ENCODE measurements at regions not wholly inside any gene's neighbourhood (a gene's known extent, or its start where the extent isn't known, plus 50 kb on each side); places are given as distances from the start of the nearest gene placed in this dataset.
"Not testable (repeated sequence)": the region's sequence is repeated elsewhere in the genome, so short reads cannot be mapped to it uniquely, and the experiment has no call there.

DNA sequence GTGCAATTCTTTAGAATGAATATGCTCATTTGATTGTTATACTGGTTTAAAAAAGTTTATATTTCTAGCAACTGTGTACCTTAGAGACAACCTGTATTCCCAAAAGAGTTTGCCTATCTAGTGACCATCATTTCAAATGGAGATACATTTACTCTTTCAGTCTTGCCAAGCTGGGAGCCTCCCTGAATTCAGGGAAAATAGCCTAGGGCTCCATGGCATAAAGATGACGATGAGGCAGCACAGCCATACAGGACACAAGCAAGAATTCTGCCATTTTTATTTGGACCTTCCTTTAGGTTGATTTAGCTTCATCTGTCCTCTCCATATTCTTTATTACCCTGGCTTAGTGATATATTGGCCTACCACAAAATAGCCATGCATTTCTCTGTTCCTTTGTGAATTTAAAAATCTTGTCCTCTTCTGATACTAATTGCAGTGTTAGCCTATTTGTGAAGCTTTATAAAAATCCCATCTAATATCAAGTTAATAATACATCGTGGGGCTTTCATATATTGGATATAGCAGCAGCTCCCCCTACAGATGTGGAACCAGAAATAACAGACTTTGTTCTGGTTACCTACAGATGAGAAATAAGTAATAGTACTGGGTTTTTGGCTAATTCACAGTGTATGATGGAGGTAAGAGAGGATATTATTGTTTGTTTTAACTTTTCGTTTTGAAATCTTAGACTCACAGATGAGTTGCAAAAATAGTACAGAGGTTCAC lies 1661.9 kb upstream of the PIK3C3 start:
- DNase-seq = no peak

DNA sequence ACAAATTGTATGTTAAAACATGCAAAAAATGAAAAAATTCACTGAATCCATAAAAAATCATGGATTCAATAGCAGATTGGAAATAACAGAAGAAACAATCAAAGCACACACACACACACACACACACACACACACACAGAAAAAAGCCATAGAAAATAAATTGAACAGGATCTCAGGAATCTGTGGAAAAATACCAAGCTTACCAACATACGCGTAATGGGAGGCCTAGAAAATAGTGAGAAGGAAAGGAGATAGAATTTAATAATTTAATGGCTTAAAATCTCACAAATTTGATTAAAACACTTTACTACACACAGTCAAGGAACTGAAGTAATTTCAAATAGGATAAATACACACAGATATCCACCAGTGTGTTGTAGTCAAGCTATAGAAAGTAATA lies 1671.5 kb upstream of the PIK3C3 start:
- no peak for DNase-seq

DNA sequence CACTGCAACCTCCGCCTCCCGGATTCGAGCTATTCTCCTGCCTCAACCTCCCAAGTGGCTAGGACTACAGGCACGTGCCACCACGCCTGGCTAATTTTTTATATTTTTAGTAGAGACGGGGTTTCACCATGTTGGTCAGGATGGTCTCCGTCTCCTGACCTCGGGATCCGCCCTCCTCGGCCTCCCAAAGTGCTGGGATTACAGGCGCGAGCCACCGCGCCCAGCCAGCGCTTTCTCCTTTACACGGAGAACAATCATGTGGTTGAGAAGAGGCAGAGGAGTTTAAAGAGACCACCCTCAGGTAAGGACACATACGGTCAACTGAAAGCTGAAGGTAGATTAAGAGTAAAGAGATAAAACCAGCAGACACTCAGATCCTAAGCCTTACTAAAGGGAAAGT lies 1673.7 kb upstream of the PIK3C3 start:
- not testable (repeated sequence) for DNase-seq

DNA sequence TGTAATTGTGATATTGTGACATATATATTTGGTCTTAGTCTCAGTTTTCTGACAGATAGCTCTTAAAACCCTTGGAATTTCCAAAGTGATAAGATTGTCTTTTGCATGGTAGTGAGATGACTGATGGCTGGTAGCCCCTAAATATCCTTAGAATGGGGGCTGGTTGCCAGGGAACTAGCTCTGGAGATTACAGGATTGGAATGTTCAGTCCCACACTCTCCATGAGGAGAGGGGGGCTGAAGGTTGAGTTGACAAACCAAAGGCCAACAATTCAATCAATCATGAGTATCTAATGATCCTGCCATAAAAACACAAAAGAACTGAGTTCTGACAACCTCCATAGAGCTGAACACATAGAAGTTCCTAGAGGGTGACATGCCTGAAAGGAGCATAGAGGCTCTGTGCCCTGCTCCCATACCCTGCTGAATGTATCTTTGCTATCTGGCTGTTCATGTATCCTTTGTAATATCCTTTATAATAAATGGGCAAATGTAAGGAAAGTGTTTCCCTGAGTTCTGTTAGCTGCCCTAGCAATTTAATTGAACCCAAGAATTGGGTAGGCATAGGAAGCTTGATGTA lies 1680.3 kb upstream of the PIK3C3 start:
- DNase-seq = no peak

DNA sequence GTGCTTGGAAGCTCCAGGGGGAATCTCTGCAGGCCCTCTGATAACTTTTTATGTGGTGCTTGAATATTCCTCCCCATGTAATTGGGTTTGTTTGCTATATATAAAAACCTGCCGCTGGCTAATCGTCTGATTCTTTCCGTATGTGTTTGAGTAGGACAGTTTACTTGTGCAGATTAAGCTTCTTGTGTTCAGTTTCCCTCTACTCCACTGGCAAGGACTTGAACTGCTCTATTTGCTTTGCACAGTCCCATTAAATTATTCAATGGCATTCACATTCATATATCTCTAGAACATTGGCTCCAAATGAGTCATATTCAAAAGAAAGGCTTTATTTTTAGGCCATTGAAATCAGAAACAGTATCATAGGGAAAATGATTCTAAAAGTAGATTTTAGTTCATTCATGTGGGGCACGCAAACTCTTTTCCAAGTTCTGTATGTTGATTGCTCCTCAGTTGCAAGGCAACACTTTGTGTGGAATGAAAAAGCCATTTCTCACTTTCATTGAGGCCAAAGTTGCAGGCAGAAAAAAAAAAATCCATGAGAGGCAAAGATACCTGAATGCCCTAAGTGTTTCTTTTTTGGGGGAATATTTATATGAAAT lies 1682.3 kb upstream of the PIK3C3 start:
- no peak for DNase-seq

DNA sequence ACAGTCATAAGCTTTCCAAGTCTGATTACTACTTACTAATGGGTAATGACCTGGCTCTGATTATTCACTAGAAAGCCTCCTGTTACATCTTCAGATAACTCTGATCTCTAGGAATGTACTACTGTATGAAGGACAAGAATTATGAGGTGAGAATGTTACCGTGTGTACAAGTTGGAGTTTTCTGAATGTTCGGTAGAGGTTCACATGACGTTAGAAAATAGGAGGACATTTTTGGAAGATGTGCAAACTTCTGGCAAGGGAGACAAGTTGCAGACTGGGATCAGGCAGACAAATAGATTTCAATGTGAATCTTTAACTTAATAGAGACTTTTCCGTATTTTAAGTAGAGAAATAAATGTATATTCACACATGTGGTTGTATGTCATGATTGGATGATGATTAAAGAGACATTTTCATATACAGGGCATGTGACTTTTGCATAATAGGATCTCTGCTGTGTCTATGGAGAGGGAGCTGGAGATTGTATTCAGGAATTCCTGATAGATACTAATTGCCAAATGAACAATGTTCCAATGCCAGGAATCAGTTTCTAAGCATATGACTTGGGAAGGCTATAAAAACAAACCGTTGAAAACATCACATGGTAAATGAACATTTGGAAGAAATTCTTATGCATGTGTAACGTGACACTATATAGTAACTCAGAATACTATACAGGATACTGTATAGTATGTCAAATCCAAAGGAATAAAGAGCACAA lies 1695.8 kb upstream of the PIK3C3 start:
- DNase-seq = no peak

DNA sequence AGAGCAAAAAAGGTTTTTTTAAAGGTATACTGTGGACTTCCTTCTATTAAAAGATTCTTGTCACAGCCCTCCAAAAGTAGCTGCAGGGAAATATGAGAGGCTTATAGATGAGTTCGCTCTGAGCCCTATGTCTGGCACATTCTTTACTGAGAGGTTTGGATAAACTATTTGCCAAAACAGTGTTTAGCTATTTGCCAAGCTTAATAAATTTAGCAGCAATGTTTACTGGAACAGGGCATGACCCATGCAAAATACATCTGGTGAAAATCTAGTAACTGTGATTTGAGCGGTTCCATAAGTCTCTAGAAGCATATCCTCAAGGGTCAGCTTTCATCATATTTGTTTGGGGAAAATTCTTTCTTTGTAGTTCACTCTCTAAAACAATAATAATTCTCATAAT lies 1696.7 kb upstream of the PIK3C3 start:
- DNase-seq = no peak

DNA sequence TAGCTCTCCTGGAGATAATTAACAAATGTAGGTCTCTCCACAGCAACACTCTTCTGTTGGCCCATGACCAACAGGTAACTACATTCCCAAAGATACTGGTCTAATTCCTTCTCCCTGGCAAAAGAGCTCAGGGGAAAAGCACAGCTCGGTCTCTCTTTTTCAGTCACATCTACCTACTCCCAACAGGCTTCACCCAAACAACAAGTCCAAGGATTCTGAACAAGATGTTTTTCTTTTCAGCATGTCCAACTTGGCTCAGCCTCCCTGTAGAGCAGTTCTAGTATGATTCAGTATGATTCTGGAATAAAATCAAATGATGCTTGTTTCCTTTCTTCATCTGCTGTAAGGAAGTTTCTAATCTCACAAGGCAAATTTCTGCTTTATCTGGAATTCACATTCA lies 1704.8 kb upstream of the PIK3C3 start:
- no peak for DNase-seq

DNA sequence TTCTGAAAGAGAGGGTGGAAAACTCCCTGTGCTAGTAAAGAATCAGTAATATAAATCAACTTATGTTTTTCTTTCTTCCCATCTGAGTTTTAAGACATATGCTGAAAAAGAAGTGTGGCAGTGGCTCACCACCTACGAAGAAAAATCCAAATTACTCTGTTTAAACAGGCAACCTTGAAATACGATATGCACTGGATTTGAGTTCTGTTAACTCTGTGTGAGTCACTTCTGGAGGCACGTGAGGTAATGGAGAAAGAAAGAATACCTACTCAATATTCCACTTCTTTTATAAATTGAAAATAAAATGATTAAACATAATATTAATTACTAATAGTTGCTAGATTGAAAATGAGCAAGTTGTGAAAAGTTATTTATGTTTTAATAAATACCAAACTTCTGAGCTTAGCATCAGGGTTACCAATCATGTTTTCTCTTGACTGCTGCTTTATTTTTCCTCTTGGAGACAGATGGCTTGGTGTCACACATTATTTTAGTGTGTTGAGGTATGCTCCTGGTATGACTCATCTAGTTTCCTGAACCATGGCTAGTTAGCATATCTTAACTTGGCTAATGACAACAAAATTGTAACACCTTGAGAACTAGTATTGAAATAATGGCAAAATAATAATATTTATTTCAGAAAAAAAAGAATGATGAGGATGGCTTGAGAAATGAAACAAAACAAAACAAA lies 1705.5 kb upstream of the PIK3C3 start:
- no peak for DNase-seq

DNA sequence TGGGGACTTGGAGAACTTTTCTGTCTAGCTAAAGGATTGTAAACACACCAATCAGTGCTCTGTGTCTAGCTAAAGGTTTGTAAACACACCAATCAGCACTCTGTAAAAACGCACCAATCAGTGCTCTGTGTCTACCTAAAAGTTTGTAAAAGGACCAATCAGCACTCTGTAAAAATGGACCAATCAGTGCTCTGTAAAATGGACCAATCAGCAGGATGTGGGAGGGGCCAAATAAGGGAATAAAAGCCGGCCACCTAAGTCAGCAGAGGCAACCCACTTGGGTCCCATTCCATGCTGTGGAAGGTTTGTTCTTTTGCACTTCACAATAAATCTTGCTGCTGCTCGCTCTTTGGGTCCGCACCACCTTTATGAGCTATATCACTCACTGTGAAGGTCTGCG lies 1709.4 kb upstream of the PIK3C3 start:
- not testable (repeated sequence) for DNase-seq

DNA sequence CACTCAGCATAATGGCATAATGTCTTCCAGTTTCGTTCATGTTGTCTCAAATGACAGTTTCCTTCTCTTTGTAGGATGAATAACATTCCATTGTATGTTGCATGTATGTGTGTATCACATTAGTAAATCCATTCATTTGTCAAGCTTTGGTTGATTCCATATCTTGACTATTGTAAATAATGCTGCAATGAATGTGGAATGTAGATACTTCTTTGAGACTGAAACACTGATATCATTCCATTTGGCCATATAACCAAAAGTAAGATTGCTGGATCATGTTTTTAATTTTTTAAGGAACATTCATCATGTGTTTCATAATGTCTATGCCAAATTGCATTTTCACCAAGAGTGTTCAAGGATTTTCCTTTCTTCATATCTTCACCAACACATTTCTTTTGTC lies 1711.4 kb upstream of the PIK3C3 start:
- no peak for DNase-seq

DNA sequence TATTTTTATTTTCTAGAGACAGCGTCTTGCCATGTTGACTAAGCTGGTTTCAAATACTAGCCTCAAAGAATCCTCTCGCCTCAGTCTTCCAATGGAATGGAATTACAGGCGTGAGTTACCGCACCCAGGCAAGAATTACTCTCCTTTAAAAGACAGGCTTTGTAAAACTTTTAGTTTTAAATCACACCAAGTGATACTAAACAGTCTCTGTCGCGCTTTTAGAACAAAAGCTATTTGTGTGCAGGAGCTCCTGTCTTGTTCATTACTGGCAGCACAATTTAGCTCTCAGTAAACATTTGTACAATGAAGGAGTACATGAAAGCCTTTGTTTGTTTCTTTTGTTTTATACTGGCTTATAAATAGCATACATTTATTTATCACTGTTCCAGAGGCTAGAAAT lies 1719.2 kb upstream of the PIK3C3 start:
- no peak for DNase-seq

DNA sequence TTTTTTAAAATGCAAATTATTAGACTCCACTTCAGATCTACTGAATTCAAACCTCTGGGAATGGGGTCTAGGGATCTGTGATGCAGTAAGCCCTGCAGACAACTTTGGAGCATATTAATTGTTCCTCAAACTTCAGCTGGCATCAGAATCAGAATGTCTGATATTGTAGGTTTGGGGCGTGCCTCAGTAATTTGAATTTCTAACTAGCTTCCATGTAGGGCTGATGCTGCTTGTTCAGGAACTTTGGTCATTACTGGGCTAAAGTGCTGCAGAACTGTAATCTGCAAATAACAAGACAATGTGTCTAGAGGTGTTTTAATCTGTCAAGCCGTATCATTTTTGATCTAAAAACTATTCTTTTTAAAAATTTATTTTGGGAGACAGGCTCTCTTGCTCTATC lies 1719.7 kb upstream of the PIK3C3 start:
- DNase-seq = no peak

DNA sequence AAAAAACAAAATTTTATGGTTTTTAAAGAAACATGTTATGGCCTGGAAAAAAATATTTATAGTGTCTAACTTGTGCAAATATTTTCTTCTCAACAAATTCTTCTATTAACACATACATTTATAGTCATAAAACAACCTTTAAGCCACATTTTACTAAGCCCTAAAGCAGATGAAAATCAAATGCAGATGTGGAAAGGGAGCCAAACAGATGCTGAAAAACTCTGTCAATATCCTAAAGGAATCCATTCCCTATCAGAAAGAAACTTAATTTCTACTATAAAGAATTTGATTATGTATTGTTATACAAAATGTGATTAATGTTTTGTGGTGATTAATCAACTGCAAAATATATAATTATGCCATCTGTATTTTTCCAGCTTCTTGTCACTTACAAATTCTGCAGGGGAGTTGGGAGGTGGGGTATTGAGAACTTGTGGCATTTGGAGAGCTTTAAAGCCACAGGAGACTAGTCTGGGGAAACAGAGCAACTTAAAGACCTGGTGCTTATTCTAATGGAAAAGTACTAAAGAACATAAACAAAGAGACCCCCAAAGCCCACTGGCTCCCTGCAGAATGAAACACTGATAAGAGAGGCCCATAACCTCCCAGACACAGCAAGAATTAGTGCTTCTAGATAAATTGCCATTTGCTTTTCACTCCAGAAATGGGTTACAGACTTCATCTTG lies 1721.0 kb upstream of the PIK3C3 start:
- no peak for DNase-seq

DNA sequence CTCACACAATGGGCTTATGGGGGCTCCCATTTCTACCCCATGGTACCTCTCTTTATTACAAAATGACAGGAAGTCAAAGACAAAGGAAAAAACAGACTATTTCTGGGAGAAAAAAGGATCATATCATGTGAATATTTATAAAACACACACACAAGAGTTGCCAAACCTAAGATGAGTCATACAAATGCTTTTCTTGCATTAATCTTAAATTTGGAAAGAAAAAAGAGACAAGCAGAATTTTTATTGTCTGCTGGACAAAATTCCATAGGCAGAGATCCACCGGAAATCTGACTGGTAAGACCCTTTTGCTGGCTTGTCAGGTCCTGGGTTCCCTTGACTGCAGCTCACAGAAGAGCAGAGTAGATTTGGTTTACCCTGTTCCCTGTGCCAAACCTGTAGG lies 1732.3 kb upstream of the PIK3C3 start:
- no peak for DNase-seq

DNA sequence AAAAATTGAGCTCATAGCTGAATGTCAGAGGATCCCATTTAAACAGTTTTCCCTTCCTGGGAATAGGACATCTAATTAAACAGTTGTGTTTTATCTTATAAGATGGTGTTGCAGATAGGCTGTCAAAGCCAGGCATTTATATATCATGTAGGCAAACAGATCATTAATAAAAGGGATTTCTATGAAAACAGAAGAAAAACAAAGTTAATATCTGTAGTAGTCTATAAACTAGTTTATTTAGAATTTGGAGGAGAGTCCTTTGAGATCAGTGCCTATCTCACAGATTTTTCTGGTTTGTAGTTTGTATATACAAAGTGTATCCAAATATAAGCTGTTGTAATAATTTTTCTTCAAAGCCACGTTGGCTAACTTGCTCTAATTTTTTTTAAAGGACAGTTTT lies 1738.2 kb upstream of the PIK3C3 start:
- no peak for DNase-seq

DNA sequence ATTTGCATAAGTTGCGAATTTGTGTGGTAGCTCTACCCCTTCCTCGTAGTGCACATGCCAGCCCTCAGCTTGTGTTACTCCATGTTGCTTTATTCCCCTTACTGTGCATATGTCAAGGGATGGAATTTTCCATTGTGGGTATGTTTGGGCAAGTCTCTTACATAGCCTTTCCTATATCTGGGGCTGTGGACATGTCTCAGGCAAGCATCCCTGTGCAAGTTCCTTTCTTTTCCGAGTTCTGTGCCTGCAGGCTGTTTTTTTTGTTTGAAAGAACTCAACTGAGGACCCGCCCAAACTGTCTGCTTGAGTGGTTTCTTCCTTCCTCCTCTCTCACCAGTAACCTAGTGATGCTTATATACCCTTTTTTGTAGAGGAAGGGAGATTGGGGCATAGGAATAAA lies 1739.1 kb upstream of the PIK3C3 start:
- DNase-seq = no peak

DNA sequence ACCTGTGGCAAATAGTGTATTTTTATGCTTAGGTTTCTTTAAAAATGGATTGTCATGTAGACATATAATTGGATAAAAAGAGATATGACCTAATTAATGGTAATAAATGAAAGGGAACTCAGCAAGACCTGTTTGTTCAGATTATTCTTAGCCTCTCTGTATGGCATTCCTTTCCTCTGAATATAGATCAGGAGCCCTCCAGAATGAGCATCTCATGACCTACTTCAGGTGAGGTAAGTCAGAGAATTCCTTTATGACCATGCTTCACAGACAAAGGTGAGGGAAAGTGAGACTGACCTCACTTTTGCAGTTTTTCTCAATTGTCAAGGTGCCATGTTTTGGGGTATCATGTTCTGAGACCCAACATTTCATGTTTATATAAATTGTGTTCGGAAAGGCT lies 1744.3 kb upstream of the PIK3C3 start:
- DNase-seq = no peak

DNA sequence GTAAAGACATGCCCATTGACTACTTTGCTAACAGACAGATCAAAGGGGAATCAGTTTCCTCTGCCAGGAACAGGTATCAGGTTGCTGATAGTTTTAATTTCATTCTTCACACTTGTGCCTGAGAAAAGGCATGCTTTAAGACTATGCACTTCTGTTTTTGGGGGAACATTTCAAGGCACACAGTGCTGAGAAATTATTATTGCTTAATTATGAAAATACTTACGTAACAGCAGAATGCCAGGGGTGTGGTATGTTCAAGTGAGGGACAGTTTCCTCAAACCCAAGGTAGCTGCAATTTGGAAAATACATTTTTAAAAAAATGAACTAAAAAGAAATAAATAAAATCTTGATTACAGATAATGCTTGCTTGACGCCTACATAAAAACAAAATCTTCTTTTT lies 1746.1 kb upstream of the PIK3C3 start:
- DNase-seq = no peak

DNA sequence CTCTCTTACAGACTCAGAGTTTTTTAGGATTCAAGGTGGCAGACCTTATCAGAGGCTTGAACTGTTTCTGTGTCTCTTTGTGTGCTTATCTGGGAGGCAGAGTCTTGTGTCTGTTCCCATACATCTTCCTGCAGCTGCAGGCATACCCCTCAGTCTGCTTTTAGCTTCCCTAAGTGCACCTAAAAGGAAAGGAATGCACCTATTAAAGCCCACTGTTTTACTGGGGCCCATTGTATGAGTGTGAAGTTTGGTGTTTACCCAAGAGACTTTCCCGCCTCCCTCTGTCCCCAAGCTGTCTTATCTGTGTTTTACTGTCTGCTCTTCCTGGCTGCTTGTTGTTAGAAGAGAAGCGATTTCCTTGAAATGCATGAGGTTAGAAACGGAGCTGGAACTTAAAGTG lies 1757.3 kb upstream of the PIK3C3 start:
- no peak for DNase-seq

DNA sequence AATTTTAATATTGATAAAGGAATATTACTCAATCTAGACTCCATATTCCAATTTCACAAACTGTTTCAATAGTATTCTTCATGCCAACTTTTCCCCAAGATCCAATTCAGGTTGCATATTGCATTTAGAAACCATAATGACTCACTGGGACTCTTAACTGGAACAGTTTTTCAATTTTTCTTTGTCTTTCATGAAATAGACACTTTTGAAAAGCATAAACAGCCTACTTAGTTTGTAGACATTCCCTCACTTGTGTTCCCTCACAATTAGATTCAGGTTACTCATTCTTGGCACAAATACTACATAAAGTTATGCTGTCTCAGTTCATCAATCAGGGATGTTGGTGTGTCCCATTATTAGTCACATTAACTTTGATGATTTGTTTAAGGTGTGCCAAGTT lies 1768.4 kb upstream of the PIK3C3 start:
- no peak for DNase-seq

DNA sequence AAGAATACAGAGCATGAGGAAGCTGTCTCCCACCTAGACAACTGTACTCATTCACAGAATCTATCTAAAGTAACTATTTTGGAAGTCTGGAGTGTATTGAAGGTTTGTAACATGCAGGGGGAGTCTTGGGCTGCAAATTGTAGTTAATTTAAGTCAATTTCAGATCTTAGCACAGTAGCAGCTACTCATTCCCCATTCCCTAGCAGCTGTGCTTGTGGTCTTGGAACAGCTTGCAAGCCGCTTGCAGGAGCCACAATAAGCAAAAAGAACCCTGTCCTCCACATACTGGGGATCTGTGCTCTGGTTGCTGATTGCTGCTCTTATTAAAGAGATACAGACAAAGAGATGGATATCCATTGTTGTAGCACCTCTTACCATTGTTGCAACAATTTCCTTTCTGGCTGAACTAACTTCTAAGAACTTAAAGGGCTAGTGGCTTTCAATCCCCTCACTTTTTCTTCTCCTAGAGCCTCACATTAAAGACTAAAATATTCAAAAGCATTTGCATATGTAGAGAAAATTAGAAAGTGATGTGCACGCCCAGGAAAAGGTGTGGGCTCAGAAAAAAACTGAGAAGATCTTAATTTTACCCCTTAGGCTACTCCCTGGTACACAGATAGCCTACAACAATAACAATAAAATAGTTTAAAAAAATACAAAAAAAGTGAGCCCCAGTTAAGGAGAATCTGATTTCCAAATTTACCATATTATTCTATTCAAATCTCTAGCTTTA lies 1775.1 kb upstream of the PIK3C3 start:
- no peak for DNase-seq
